ENCODE measurements at regions not wholly inside any gene's neighbourhood (a gene's known extent, or its start where the extent isn't known, plus 50 kb on each side); places are given as distances from the start of the nearest gene placed in this dataset.

DNA sequence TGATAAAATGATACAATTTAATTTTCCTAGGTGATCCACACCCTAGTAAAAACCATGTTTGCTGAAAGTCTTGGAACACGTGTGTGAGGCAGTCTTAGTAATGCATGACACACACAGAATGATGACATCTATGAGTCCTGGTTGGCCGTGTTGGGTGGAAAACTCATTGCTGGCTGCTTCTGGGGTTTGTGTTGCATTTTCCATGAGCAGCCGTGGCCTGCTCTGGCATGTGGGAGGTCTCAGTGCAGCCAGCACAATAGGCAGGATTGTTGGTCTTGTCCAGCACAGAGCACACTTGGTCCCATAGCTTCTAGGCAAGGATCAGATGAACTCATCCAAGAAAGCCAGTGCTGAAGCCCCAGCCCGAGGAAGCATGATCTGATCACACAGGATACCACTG lies 172.8 kb upstream of the UBE3A start:
- H3K27ac ChIP-seq: no peak overlapping the region
- no peaks in the 10 kb centered on the region for H3K27me3 ChIP-seq
- TF ChIP-seq POLR2AphosphoS5 (IDR thresholded peaks at IDR 0.05) (no peak), POLR2A (IDR thresholded peaks at IDR 0.05) (no peak), EP300 (IDR thresholded peaks at IDR 0.05) (no peak)
- TF ChIP-seq, protein P1, sequence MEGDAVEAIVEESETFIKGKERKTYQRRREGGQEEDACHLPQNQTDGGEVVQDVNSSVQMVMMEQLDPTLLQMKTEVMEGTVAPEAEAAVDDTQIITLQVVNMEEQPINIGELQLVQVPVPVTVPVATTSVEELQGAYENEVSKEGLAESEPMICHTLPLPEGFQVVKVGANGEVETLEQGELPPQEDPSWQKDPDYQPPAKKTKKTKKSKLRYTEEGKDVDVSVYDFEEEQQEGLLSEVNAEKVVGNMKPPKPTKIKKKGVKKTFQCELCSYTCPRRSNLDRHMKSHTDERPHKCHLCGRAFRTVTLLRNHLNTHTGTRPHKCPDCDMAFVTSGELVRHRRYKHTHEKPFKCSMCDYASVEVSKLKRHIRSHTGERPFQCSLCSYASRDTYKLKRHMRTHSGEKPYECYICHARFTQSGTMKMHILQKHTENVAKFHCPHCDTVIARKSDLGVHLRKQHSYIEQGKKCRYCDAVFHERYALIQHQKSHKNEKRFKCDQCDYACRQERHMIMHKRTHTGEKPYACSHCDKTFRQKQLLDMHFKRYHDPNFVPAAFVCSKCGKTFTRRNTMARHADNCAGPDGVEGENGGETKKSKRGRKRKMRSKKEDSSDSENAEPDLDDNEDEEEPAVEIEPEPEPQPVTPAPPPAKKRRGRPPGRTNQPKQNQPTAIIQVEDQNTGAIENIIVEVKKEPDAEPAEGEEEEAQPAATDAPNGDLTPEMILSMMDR (IDR thresholded peaks at IDR 0.05): no peak
- H3K36me3 ChIP-seq: no peaks in the 10 kb centered on the region
- no peak for DNase-seq
- intact Hi-C loops (cut with DNase I; ENCODE audit: low total_unique reads): no loop called here
- no peaks in the 10 kb centered on the region for H3K4me1 ChIP-seq
- H3K9me3 ChIP-seq: peaks cover 0 to 14% (median 4%) of the 10 kb centered on the region in 4 donors
- WGBS, 5 donors: 59 to 72% (median 60%) methylated on average over 3 to 4 of the region's 4 CpGs
- H3K4me3 ChIP-seq: no peak overlapping the region

DNA sequence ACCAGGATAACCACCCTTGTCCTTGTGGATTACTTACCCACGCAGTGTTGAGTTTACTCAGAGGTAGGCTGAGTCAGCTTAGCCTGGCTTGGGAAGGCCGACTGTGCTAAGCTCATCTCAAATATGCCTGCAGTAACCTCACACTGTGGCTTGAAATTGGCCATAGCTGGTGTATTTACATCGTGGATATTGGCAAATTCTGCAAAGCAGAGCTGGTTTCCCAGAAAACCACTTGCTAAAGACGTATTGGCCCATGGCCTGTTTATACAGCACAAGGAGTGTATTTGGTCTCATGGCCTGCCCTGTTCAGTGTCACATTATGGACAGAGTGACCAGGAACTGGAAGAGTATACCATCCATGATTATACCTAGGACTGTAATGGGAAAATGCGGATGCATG lies 170.5 kb upstream of the UBE3A start:
- Histone ChIP-seq H3K27me3 (no peaks in the 10 kb centered on the region), H3K4me3 (no peak overlapping the region), H3K9me3 (peaks cover 0 to 14% (median 4%) of the 10 kb centered on the region in 4 donors), H3K36me3 (no peaks in the 10 kb centered on the region), H3K27ac (no peak overlapping the region), H3K4me1 (no peaks in the 10 kb centered on the region)
- intact Hi-C loops (cut with DNase I; ENCODE audit: low total_unique reads): no loop called here
- TF ChIP-seq POLR2AphosphoS5 (IDR thresholded peaks at IDR 0.05) (no peak), EP300 (IDR thresholded peaks at IDR 0.05) (no peak), POLR2A (IDR thresholded peaks at IDR 0.05) (no peak)
- TF ChIP-seq, protein P1 (IDR thresholded peaks at IDR 0.05): no peak
- 62 to 75% (median 75%) methylated on average over 5 of the region's 5 CpGs for WGBS, 5 donors
- DNase-seq: no peak

DNA sequence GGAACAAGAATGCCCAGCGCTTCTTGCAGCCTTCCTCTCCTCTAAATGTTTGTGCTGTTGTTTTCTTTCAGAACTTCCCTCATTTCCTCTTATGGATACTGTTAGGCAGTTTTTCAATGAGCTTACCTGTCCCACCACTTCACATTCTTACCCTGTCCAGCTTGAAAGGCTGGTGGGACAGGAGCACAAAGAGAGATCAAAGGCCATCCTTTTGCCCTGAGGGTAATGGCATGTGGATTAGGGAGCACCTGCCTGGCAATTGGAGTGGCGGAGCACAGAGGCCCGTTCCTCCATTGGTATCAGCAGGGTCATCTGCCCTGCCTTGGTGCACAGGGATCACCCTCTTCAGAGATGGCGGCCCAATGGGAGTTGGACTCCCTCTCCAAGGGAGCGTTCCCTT lies 170.1 kb upstream of the UBE3A start:
- Histone ChIP-seq H3K4me3 (no peak overlapping the region), H3K36me3 (no peaks in the 10 kb centered on the region), H3K27ac (no peak overlapping the region), H3K9me3 (peaks cover 0 to 11% (median 4%) of the 10 kb centered on the region in 4 donors), H3K4me1 (no peaks in the 10 kb centered on the region), H3K27me3 (no peaks in the 10 kb centered on the region)
- intact Hi-C loops (cut with DNase I; ENCODE audit: low total_unique reads): no loop called here
- TF ChIP-seq POLR2A (IDR thresholded peaks at IDR 0.05): no peak
- TF ChIP-seq POLR2AphosphoS5 (IDR thresholded peaks at IDR 0.05): no peak
- TF ChIP-seq EP300 (IDR thresholded peaks at IDR 0.05): no peak
- TF ChIP-seq, protein P1 (IDR thresholded peaks at IDR 0.05): no peak
- no peak for DNase-seq
- WGBS, 5 donors: 79 to 89% (median 87%) methylated on average over 5 of the region's 5 CpGs

DNA sequence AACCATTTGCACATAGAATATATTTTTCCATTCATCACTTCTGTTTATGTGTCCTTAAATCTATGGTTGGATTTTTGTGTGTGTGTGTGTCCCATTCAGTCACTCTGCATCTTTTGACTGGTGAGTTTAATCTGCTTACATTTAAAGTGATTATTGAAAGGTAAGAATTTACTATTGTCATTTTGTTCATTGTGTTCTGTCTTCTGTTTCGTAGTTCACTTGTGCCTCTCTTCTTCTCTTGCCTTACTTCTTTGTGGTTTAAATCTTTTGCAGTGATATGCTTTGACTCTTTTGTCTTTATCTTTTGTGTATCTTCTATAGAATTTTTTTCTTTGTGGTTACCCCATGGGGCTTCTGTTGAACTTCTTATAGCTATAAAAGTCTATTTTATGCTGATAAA lies 166.3 kb upstream of the UBE3A start:
- Histone ChIP-seq H3K4me3 (no peak overlapping the region), H3K36me3 (no peaks in the 10 kb centered on the region), H3K27ac (no peak overlapping the region), H3K9me3 (peaks cover 0 to 8% (median 3%) of the 10 kb centered on the region in 4 donors), H3K27me3 (no peaks in the 10 kb centered on the region), H3K4me1 (no peaks in the 10 kb centered on the region)
- TF ChIP-seq POLR2AphosphoS5 (IDR thresholded peaks at IDR 0.05): no peak
- no peak for TF ChIP-seq EP300 (IDR thresholded peaks at IDR 0.05)
- TF ChIP-seq POLR2A (IDR thresholded peaks at IDR 0.05): no peak
- TF ChIP-seq, protein P1 (IDR thresholded peaks at IDR 0.05): no peak
- no peak for DNase-seq
- intact Hi-C loops (cut with DNase I; ENCODE audit: low total_unique reads): no loop called here
- WGBS, 5 donors: 79 to 88% (median 81%) methylated on average over 1 of the region's 1 CpG

Measured in stomach (tissue), 8 donors.